CD14-positive monocyte (primary cell): ENCODE measurements at regions not wholly inside any gene's neighbourhood (a gene's known extent, or its start where the extent isn't known, plus 50 kb on each side); places are given as distances from the start of the nearest gene placed in this dataset.

ENCODE experiments used
- DNase-seq, 3 donors: peaks; one replicate each; pipeline ENCODE4 v3.0.0-alpha.2; 2011 to 2022
- H2AFZ ChIP-seq: 2 replicates; pipeline ENCODE4 v1.6.0; 2012; ENCODE audit warnings: mild to moderate bottlenecking, low read depth, low read length, inconsistent platforms; ENCODE audit not compliant: insufficient read depth, poor library complexity, severe bottlenecking
- H3K27ac ChIP-seq, 2 donors: 1 replicate in 1 of 2; 2 replicates in 1 of 2; pipeline ENCODE4 v1.5.1; 2012 to 2013; ENCODE audit warnings: low read length in 2 of 2, control low read depth in 1 of 2, inconsistent platforms in 1 of 2, low read depth in 1 of 2, mild to moderate bottlenecking in 1 of 2
- H3K27me3 ChIP-seq, 2 donors: one replicate each; pipeline versions ENCODE4 v1.6.0 to v1.6.1; 2011 to 2013; ENCODE audit warnings: low read length in 2 of 2; ENCODE audit not compliant: control insufficient read depth in 2 of 2, insufficient read depth in 2 of 2
- H3K36me3 ChIP-seq, 2 donors: replicated peaks in 1 of 2; 1 replicate in 1 of 2; 2 replicates in 1 of 2; pipeline versions ENCODE4 v1.5.1 to v1.6.1; 2012 to 2013; ENCODE audit warnings: low read length in 2 of 2, control low read depth in 1 of 2, inconsistent platforms in 1 of 2, mild to moderate bottlenecking in 1 of 2; ENCODE audit not compliant: insufficient read depth in 2 of 2, control insufficient read depth in 1 of 2
- H3K4me1 ChIP-seq, 2 donors: 1 replicate in 1 of 2; 2 replicates in 1 of 2; pipeline versions ENCODE4 v1.5.1 to v1.6.1; 2012 to 2013; ENCODE audit warnings: low read length in 2 of 2, control low read depth in 1 of 2, inconsistent platforms in 1 of 2, mild to moderate bottlenecking in 1 of 2, moderate library complexity in 1 of 2; ENCODE audit not compliant: insufficient read depth in 2 of 2, control insufficient read depth in 1 of 2
- H3K4me2 ChIP-seq: replicated peaks from 2 replicates; pipeline ENCODE3; 2012; ENCODE audit warnings: low read length, moderate library complexity, mild to moderate bottlenecking; ENCODE audit not compliant: poor library complexity, severe bottlenecking; ENCODE audit errors: extremely low read depth
- H3K4me3 ChIP-seq, 3 experiments: fragments of 200-600 bp in 1 of 3; sonication (generic) in 1 of 3; replicated peaks in 1 of 3; 1 replicate in 2 of 3; 2 replicates in 1 of 3; pipeline ENCODE4 v1.5.1; 2011 to 2013; ENCODE audit warnings: low read length in 3 of 3, mild to moderate bottlenecking in 3 of 3, control low read depth in 2 of 3, low read depth in 2 of 3, inconsistent platforms in 1 of 3, moderate library complexity in 1 of 3
- H3K79me2 ChIP-seq: 2 replicates; pipeline ENCODE4 v1.6.0; 2012; ENCODE audit warnings: mild to moderate bottlenecking, control low read depth, inconsistent platforms, low read length, moderate library complexity; ENCODE audit not compliant: insufficient read depth
- H3K9ac ChIP-seq: 2 replicates; pipeline ENCODE4 v1.6.0; 2017; ENCODE audit warnings: low read length, mild to moderate bottlenecking; ENCODE audit not compliant: insufficient read depth, poor library complexity, severe bottlenecking
- H3K9me3 ChIP-seq, 2 donors: replicated peaks in 1 of 2; 1 replicate in 1 of 2; 2 replicates in 1 of 2; pipeline versions ENCODE4 v1.5.1 to v1.6.1; 2012 to 2013; ENCODE audit warnings: low read length in 2 of 2, control low read depth in 1 of 2; ENCODE audit not compliant: control insufficient read depth in 1 of 2, insufficient read depth in 1 of 2
- H4K20me1 ChIP-seq: 2 replicates; pipeline ENCODE4 v1.6.0; 2012; ENCODE audit warnings: mild to moderate bottlenecking, low read length, control low read depth, moderate library complexity; ENCODE audit not compliant: insufficient read depth
- H3K27ac Mint-ChIP-seq, 7 donors: one replicate each; pipeline ENCODE4 v1.8.0; 2020; ENCODE audit warnings: mild to moderate bottlenecking in 7 of 7, mixed read lengths in 7 of 7, moderate library complexity in 6 of 7, inconsistent platforms in 2 of 7
- H3K27me3 Mint-ChIP-seq, 3 donors: one replicate each; pipeline ENCODE4 v1.8.0; 2021 to 2022; ENCODE audit warnings: low read depth in 3 of 3, mild to moderate bottlenecking in 3 of 3, mixed read lengths in 3 of 3, moderate library complexity in 3 of 3, inconsistent platforms in 1 of 3
- H3K36me3 Mint-ChIP-seq, 2 donors: one replicate each; pipeline ENCODE4 v1.8.0; 2020; ENCODE audit warnings: mixed read lengths in 2 of 2, inconsistent platforms in 1 of 2, mild to moderate bottlenecking in 1 of 2
- H3K4me1 Mint-ChIP-seq: one replicate; pipeline ENCODE4 v1.8.0; 2020; ENCODE audit warnings: mild to moderate bottlenecking, mixed read lengths
- H3K4me3 Mint-ChIP-seq, 2 donors: one replicate each; pipeline ENCODE4 v1.8.0; 2020; ENCODE audit warnings: mild to moderate bottlenecking in 2 of 2, mixed read lengths in 2 of 2, moderate library complexity in 1 of 2
- H3K9me3 Mint-ChIP-seq, 7 donors: one replicate each; pipeline ENCODE4 v1.8.0; 2020 to 2022; ENCODE audit warnings: mixed read lengths in 7 of 7, mild to moderate bottlenecking in 6 of 7, moderate library complexity in 6 of 7, inconsistent platforms in 2 of 7
- CTCF ChIP-seq: fragments of 200-600 bp; IDR thresholded peaks from one replicate; pipeline ENCODE4 v1.8.0; 2022; ENCODE audit warnings: antibody characterized with exemption, mild to moderate bottlenecking
- WGBS: methylation state at CpG from one replicate; pipeline ENCODE4 v1.1.5; 2013; ENCODE audit warnings: missing lambda C conversion rate; ENCODE audit not compliant: insufficient coverage; 5-methylcytosine and 5-hydroxymethylcytosine counted together
- intact Hi-C, 2 donors: fragments of 100-400 bp; cut with micrococcal nuclease; formaldehyde crosslinking; loops; one replicate each; pipeline versions ENCODE4 v1.15.0 to v1.15.1; 2023

DNA sequence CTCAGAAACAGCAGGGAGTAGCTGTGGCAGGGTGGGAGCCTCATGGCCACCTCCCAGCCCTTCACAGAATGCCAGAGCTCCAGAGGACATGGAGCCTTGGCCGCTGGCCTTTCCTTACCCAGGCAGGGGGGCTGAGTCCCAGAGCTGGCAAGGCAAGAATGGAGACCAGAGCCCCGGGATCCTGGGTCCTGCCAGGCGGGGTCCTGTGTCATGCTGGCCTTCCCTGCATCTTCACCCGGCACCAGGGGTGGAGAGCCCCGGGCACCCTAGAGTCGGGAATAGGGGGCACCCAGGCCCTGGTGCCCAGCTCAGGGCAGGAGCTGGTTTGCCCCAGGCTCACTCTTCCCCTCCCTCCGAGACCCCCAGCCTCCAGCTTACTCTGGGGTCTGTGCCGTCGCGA lies 519.9 kb downstream of the TBC1D22A start:
- H4K20me1 ChIP-seq = no peaks in the 10 kb centered on the region
- WGBS = 91% methylated on average over 7 of the region's 10 CpGs
- H3K9me3 Mint-ChIP-seq = no peaks in the 10 kb centered on the region
- intact Hi-C loops = no loop called here
- no peaks in the 10 kb centered on the region for H3K9me3 ChIP-seq
- no peaks in the 10 kb centered on the region for H3K4me1 Mint-ChIP-seq
- H3K4me2 ChIP-seq = no peak overlapping the region
- no peak for DNase-seq
- H3K4me1 ChIP-seq = no peaks in the 10 kb centered on the region
- no peaks in the 10 kb centered on the region for H3K27me3 ChIP-seq
- no peaks in the 10 kb centered on the region for H3K36me3 Mint-ChIP-seq
- H3K4me3 ChIP-seq = no peak overlapping the region
- no peaks in the 10 kb centered on the region for H3K79me2 ChIP-seq
- H3K4me3 Mint-ChIP-seq = no peak overlapping the region
- H3K27me3 Mint-ChIP-seq = peaks cover 4 to 8% (median 5%) of the 10 kb centered on the region in 3 donors
- H3K9ac ChIP-seq = no peak overlapping the region
- H3K27ac Mint-ChIP-seq = no peak overlapping the region
- TF ChIP-seq CTCF = no peak
- no peak overlapping the region for H3K27ac ChIP-seq
- no peak overlapping the region for H2AFZ ChIP-seq
- no peaks in the 10 kb centered on the region for H3K36me3 ChIP-seq

DNA sequence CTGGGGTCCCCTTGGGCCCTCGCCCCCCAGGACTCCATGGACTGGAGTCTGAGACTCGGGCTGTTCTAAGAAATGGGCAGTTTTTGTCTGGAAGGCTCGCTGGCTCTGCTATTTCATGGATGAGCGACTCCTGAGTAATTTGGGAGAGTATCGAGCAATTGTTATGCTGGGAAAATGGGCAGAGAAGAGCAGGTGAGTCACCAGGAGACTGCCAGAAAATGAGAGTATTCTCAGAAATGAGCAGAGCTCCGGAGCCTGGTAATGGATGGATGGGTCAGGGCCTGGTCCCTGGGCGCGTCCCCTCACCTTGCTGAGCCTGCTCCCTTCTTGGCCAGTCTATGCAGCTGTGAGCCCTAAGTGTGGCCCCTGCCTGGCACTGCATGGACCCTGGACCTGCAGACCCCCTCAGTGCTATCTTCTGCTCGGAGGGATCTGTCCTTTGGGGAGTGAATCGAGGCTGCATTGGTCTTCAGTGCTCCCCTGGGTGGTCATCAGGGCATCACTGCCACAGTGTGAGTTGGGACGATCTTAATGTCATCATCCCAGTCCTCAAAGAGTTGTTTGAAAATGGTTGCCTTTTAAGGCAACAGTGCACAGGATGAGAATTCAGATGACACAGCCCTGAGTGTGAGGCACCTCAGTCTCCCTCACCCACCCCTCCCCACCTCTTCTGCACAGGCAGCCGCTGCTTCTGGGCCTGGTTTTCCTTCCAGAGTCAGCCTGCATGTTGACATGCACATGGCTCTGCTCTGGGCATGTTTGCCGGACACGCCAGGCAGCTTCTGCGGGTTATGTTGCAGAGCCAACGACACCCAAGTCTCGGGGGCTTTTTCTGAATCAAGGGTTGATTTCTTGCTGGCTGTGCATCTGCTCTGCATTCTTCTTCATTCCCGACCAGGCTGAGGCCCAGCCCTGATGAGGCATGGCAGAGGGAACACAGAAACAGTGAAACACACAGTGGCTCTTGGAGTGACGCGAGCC lies 519.0 kb downstream of the TBC1D22A start:
- Histone ChIP-seq H3K4me3 (no peak overlapping the region), H3K9me3 (no peaks in the 10 kb centered on the region), H3K27ac (no peak overlapping the region), H2AFZ (no peak overlapping the region), H3K36me3 (no peaks in the 10 kb centered on the region), H4K20me1 (no peaks in the 10 kb centered on the region), H3K79me2 (no peaks in the 10 kb centered on the region), H3K9ac (no peak overlapping the region), H3K27me3 (no peaks in the 10 kb centered on the region), H3K4me1 (no peaks in the 10 kb centered on the region), H3K4me2 (no peak overlapping the region)
- Mint-ChIP-seq H3K27ac (no peak overlapping the region), H3K27me3 (peaks cover 4 to 8% (median 5%) of the 10 kb centered on the region in 3 donors), H3K9me3 (no peaks in the 10 kb centered on the region), H3K4me3 (no peak overlapping the region), H3K36me3 (no peaks in the 10 kb centered on the region), H3K4me1 (no peaks in the 10 kb centered on the region)
- no peak for DNase-seq
- intact Hi-C loops = no loop called here
- no peak for TF ChIP-seq CTCF
- WGBS = 84% methylated on average over 19 of the region's 20 CpGs
